GM21390 (cell line): ENCODE measurements at regions not wholly inside any gene's neighbourhood (a gene's known extent, or its start where the extent isn't known, plus 50 kb on each side); places are given as distances from the start of the nearest gene placed in this dataset.
A peak's percentile ranks its signal among the peaks of the same experiment; 100 is the strongest.
"Not testable (repeated sequence)": the region's sequence is repeated elsewhere in the genome, so short reads cannot be mapped to it uniquely, and the experiment has no call there.

Experiments
- ATAC-seq: cut with Tn5 transposase; IDR thresholded peaks from one replicate; pipeline ENCODE4 v1.9.1; 2021; ENCODE audit not compliant: unreplicated experiment

DNA sequence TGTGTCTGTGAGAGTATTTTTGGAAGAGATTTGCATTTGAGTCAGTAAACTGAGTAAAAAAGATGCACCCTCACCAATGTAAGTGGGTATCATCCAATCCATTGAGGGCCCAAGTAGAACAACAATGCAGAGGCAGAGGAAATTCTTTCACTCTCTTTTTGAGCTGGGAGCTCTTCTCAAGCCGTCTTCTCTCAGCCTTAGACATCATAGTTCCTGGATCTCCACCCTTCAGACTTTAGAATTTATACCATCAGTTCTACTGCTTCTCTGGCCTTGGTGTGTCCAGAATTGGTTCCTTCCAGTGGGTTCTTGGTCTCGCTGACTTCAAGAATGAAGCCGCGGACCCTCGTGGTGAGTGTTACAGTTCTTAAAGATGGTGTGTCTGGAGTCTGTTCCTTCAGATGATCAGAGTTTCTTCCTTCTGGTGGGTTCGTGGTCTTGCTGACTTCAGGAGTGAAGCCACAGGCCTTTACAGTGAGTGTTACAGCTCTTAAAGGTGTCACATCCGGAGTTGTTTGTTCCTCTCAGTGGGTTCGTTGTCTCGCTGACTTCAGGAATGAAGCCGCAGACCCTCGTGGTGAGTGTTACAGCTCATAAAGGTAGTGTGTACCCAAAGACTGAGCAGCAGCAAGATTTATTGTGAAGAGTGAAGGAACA, 187.5 kb upstream of the KCNMB2 start:
- ATAC-seq: not testable (repeated sequence)

DNA sequence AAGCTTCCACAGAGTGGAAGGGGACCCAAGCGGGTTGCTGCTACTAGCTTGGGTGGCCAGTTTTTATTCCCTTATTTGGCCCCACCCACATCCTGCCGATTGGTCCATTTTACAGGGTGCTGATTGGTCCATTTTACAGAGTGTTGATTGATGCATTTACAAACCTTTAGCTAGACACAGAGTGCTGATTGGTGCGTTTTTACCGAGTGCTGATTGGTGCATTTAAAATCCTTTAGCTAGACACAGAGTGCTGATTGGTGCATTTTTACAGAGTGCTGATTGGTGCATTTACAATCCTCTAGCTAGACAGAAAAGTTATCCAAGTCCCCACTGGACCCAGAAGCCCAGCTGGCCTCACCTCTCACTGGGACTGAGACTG, 187.0 kb upstream of the KCNMB2 start:
- ATAC-seq: not testable (repeated sequence)

DNA sequence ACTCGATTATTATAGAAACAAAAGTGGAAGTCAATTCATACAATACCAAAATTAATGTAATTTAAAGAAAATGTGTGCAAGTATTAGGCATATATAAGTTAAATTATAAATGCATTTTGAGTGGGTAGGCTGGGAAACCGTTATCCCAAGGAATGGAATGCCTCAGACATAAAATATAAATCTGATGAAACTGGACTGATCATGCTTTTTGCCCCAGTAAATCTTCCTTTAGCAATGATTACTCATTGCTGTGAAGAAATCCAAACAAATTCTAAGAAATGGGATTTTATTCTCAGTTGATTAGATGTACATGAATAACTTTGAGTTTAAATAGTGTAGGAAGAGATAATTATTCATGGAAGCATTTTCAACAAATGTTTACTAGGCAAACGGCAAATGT, 185.5 kb upstream of the KCNMB2 start:
- no peak for ATAC-seq

DNA sequence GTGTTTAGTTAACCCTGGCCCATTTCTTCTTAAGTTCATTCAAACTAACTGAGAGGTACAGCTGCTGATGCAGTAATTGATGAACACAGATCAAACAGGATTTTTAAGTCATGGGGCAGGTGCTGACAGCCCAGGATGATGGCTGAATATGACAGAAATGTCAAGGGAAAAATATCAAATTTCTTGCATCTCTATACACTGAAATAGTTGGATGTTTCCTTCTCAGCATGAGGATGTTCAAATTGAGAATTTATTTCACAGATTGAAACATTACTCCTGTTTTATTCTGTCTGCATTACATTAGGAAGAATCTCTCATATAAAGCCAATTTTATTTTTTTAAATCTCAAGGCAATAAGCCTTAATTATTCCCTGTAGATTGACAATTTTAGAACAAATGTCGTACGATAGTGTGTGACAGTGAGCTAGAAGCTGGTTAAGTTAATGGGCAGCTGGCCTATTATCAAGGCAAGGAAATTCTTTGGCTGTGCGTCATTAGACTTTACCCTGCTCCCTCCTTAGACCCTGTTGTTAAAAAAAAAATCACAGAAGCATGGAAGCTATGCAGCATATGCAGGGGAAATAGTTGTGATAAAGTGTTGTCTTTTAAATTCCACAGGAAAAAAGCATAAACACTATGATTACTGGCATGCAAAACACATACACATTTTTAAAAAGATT, 183.8 kb upstream of the KCNMB2 start:
- ATAC-seq: no peak

DNA sequence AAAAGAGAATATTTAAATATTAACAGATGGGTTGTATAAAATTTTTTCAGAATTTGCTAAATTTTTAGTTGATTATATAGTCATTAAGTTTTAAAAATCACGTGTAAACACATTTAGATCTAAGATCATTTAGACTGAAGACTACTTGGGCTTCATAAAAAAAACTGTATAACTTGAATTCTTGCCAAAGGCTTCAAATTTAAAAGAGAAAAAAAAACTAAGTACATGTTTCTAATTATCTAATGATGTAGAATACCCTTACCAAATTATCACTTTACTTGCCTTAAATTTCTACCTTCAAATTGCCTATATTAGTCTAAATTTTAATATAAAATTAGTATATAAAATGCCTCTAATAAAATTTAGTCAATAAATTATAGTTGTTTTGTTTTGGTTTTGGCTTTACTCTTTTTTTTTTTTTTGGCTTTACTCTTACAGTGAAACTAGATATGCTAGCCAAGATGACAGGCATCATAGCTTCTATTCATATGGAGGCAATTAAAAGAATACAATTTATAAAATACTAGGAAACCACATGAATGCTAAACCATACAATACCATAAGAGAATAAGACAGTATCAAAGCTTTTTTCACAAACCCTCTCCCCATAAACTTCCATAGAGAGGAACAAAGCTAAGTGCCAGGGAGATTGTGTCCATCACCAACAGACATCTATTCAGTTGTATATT, 183.1 kb upstream of the KCNMB2 start:
- no peak for ATAC-seq

DNA sequence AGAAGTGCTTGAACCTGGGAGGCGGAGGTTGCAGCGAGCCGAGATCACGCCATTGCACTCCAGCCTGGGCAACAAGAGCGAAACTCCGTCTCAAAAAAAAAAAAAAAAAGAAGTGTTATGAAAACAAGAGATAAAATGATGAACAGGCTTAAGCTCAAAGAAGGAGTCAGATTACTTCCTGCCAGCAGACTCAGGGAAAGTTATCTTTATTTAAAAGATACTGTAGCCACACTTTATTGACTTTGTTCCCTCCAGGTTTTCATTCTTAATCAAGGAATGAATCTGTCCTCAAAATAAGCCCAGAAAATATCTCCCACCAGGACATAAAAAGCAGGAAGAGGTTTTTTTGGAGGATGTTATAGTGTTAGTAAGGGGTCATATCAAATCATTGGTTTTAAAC, 176.5 kb upstream of the KCNMB2 start:
- no peak for ATAC-seq

DNA sequence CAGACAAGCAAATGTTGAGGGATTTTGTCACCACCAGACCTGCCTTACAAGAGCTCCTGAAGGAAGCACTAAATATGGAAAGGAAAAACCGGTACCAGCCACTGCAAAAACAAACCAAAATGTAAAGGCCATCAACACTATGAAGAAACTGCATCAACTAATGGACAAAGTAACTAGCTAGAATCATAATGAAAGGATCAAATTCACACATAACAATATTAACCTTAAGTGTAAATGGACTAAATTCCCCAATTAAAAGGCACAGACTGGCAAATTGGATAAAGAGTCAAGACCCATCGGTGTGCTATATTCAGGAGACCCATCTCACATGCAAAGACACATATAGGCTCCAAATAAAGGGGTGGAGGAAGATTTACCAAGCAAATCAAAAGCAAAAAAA, 173.2 kb upstream of the KCNMB2 start:
- ATAC-seq: not testable (repeated sequence)

DNA sequence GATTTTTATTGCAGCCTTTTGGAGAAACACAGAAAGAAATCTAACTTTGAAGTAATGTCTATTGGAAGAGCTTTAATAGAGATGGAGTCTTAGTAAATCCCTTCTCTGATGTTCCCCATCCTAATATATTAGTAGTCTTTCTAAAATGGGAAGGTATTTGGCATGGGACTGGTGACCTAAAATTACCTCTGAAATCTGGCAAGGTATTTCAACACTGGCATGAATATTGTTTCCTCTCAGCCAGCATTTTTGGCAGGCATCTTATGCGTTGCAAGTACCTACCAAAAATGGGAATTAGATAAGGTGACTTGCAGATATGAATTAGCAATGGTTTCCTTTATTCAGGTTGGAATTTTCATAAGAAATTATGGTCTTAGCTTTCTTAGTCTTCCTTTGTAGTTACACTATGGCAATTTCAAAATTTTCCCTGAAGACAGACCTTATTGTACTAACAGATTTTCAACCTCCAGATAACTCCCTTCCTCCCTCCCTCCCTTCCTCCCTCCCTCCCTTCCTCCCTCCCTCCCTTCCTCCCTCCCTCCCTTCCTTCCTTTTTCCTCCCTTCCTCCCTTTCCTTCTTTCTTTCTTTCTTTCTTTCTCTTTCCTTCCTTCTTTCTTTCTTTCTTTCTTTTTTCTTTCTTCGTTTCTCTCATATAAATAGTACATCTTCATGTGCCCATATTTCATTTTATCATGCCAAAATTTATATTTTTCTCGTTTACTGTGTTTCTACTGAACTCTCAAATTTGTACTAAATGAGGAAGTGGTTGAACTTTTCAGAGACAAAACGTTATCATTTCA, 168.2 kb upstream of the KCNMB2 start:
- no peak for ATAC-seq

DNA sequence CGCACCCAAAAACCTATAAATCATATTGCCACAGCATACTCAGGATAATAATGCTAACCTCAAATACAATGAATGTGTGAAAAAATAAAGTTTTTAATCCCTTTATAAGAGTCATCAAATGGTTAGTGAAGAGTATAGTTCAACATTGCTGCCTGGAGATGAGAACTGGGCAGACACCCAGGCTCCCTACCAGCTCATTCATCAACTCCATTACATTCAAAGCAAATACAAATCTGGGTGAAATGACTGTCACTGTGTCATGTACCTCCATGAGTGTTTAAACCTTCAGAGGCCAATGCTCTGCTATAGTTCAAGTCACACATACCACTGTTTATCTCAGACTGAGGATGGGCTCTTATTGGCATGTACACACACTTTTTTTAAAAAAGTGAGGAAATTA, 167.2 kb upstream of the KCNMB2 start:
- ATAC-seq: no peak

DNA sequence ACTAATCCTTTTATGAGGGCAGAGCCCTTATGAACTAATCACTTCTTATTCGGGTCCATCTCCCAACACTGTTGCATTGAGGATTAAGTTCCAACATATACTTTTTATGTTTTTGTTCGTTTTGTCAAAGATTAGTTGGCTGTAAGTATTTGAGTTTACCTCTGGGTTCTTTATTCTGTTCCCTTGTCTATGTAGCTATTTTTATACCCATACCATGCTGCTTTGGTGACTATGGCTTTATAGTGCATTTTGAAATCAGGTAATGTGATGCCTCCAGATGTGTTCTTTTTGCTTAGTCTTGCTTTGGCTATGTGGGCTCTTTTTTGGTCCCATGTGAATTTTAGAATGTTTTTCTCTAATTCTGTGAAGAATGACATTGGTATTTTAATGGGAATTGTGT, 166.4 kb upstream of the KCNMB2 start:
- no peak for ATAC-seq

DNA sequence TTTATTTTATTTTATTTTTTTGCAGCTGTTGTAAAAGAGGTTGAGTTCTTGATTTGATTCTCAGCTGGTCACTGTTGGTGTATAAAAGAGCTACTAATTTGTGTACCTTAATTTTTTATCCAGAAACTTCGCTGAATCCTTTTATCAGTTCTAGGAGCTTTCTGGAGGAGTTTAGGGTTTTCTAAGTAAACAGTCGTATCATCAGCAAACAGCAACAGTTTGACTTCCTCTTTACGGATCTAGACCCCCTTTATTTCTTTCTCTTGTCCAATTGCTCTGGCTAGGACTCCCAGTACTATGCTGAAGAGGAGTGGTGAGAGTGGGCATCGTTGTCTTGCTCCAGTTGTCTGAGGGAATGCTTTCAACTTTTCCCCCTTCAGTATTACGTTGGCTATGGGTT, 165.8 kb upstream of the KCNMB2 start:
- no peak for ATAC-seq

DNA sequence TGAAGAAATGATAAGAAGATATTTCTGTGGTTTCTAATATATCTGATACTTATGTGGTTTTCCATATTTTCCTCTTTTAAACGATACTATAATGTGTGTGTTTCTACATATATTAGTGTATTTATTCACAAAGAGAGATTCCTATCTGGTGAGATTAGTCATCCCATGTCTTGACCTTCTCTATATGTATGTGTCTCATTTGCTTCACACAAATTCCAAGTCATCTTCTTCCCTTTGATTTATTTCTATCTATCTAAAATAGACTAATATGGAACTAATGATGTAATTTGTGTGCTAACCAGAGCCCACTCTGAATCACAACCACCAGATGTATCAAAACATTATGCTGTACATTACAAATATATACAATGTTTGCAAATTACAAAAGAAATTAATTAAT, 154.7 kb upstream of the KCNMB2 start:
- no peak for ATAC-seq

DNA sequence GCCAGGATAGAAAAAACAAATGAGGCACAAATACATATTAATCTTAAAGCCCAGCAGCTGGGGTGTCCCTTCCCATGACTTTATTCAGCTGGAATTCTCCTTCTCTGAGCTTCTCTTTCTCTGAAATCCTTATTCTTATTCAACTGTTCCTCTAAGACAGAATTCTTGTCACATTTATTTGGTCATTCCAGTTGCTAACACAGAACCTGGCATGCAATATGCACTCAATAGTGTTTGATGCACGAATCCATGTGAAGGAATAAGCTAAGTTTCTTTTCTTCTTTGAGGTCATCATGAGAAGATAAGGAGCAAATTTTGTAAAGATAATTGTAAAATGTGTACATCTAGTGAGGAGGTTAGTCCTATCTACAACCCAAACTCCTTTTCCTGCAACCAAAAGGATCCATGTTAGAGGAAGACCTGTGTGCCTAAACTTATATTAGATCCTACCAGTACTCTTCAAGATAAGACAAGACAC, 154.2 kb upstream of the KCNMB2 start:
- no peak for ATAC-seq

DNA sequence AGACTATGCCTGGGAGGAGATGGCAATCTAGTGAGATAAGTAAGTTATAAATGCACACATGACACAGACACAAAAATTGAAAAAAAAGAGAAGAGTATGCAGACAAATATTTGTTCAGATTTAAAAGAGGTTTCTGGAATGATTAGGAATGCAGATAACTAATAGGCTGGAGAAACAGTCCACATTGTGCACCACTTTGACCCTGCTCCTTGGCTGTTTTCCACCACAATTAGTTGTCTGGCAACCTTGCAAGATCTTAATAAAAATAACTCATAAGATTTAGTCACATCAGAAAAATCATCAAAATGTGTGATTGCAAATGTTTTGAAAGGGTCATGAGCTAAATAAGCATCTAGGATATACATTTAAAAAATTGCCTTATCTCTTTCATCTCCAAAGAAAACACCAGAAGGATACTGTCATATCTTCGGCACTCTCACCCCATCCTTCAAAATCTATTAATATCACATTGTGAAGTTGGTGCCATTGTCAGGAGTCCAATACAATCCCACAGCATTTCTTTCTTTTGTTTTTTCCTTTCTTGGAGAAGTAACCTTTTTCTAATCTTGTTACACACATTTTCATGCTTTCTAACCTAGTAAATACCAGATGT, 153.7 kb upstream of the KCNMB2 start:
- ATAC-seq: no peak

DNA sequence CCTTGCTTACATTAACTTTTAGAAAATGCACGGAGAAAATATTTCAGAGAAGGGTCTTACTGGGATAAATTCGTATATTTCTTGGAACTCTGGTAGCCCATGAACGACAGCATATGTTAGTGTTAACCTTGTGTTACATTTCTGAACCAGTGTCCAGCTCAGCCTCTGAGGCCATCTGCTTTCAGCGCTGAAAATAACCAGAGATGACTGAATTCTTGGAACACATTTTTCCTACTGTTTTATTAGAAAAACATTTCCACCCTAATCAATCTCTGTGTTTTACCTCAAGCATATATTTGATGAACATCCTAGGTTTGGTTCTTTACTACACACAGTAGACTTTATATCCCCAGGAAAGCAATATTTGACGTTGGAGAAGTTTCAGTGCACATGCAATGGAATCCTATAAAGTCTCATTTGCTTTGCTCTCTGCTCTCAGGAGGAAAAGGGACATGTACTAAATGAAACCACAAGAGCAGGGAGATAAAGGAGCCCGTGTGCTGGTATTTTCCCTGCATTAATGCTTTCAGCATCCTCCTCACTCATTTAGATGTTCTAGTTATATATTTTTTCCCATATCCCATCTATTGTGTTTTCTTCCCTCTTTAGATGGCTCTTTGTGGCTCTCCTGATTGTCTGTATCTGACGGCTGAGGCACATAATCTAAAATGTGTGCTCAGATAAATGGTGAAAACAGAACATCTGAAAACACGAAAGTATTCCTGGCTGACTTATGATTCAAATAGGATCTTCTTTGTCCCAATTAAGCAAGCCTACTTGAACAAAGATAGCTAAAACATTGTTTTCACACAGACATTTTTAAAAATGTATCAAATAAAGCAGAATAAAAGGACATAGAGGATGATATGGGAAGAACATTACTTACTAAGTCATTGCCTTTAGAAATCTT, 151.7 kb upstream of the KCNMB2 start:
- no peak for ATAC-seq

DNA sequence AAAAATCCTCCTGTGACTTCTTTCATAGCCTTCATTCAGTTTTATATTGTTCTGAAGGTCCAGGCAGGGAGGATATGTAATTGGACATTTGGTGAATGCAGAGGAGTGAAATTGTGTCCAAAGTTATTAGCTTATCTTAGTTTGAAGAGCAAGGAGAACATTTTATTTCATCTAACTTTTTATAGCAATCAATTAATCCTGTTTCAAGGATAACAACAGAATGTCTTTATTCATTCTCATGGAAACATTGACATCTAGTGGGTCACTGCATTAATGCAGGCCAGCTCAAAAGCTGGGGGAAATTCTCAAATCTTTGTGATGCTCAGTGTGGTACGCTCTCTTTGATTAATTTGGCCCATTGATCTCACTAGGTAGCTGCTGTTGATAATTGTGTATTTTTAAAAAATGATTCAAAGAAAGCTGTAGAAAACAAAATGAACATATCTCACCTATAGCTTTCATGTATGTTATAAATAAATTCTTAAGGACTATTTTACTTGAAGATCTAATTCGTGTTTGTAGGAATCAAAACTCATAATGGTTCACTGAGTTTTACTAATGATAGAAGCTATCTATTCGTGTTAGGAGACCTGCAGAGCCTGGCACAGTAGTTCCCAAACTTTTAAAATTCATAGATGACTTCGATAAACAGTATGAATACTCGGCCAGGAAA, 150.8 kb upstream of the KCNMB2 start:
- ATAC-seq: peak; percentile 60

DNA sequence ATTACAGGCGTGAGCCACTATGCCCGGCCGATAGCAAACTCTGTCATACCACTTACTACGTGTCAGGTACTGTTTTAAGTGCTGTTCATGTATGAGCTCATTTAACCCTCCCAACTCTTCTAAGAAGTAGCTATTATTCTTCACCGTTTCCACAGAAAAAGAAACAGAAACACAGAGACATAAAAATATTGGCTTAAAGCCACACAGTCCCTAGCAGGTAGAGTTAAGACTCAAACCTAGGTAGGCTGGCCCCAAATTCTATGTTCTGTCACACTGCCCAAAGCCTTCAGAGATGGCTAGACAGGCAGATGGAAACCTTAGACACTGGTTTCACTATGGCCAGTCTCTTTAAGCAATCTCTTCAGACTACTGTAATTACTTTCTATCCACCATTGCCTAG, 149.8 kb upstream of the KCNMB2 start:
- ATAC-seq: no peak

DNA sequence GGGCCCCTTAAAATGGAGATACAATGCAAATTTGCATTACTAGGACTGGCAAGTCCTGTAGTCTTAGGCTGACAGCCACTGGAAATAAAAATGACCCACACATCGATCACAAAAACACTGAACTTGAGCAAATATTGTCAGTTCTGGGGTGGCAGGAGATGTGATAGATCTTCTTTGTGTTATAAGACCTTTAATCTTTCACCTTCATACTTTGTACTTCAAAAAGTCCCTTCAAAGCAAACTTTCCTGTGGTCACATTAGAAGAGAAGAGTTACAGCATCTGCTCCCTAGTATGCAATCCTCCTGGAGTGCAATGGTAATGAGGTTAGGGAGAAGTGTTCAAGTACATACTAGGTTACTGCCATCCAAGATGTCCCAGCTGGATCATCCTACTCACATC, 149.4 kb upstream of the KCNMB2 start:
- no peak for ATAC-seq

DNA sequence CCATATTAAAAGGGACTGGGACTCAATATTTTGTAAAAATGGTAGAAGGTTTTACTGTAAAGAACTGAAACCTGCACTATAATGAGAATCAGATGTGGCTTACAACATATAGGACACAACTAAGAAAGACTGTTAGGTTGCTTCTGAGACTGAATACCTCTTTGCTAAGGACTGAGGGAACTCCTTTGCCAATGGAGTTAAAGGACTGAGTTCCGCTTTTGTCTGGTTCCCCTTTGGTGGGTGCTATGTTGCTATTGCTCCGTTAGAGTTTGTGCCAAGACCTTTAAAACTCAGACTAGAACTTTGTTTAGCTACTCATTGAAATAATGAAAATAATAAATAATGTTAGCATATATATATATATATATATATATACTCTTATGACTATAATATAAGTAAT, 147.8 kb upstream of the KCNMB2 start:
- no peak for ATAC-seq
